ENCODE measurements at regions not wholly inside any gene's neighbourhood (a gene's known extent, or its start where the extent isn't known, plus 50 kb on each side); places are given as distances from the start of the nearest gene placed in this dataset.

- peaks cover 0 to 2% (median 0%) of the 10 kb centered on the region in 7 donors for H3K9me3 Mint-ChIP-seq
- H3K4me3 Mint-ChIP-seq, result no peak overlapping the region
- no peaks in the 10 kb centered on the region for H3K4me1 ChIP-seq (ENCODE audit: control insufficient read depth in 1 of 2, insufficient read depth in 2 of 2, low read length in 2 of 2)
- intact Hi-C loops (cut with micrococcal nuclease), result no loop called here
- H3K27me3 ChIP-seq (ENCODE audit: control insufficient read depth in 2 of 2, insufficient read depth in 2 of 2, low read length in 2 of 2), result no peaks in the 10 kb centered on the region
- H3K36me3 Mint-ChIP-seq, result no peaks in the 10 kb centered on the region
- DNase-seq, result no peak
- no peaks in the 10 kb centered on the region for H3K9me3 ChIP-seq (replicated peaks in 1 of 2; ENCODE audit: control insufficient read depth in 1 of 2, insufficient read depth in 1 of 2, low read length in 2 of 2)
- H3K36me3 ChIP-seq (replicated peaks in 1 of 2; ENCODE audit: control insufficient read depth in 1 of 2, insufficient read depth in 2 of 2, low read length in 2 of 2), result no peaks in the 10 kb centered on the region
- WGBS (ENCODE audit: insufficient coverage), result 86% methylated on average over 1 of the region's 1 CpG
- H3K79me2 ChIP-seq (ENCODE audit: insufficient read depth, low read length), result no peaks in the 10 kb centered on the region
- H3K4me2 ChIP-seq (replicated peaks; ENCODE audit: extremely low read depth, low read length, poor library complexity, severe bottlenecking), result no peak overlapping the region
- H2AFZ ChIP-seq (ENCODE audit: insufficient read depth, low read depth, low read length, poor library complexity, severe bottlenecking), result no peak overlapping the region
- no peak overlapping the region for H3K27ac ChIP-seq (ENCODE audit: low read depth in 1 of 2, low read length in 2 of 2)
- H3K27me3 Mint-ChIP-seq (ENCODE audit: low read depth in 3 of 3), result peaks cover 0 to 3% (median 2%) of the 10 kb centered on the region in 3 donors
- H4K20me1 ChIP-seq (ENCODE audit: insufficient read depth, low read length), result no peaks in the 10 kb centered on the region
- no peak overlapping the region for H3K4me3 ChIP-seq (replicated peaks in 1 of 3; ENCODE audit: low read depth in 2 of 3, low read length in 3 of 3)
- peaks cover 4% of the 10 kb centered on the region for H3K4me1 Mint-ChIP-seq
- H3K9ac ChIP-seq (ENCODE audit: insufficient read depth, low read length, poor library complexity, severe bottlenecking), result no peak overlapping the region
- no peak for TF ChIP-seq CTCF (IDR thresholded peaks at IDR 0.05)
- no peak overlapping the region for H3K27ac Mint-ChIP-seq
These were observed 169.5 kb upstream of the NTF3 start for GRCh38 chr12:5262450-5262849.

GRCh38 chr12:5262885-5263284 lies 169.0 kb upstream of the NTF3 start:
- no peak overlapping the region for H3K4me2 ChIP-seq (replicated peaks; ENCODE audit: extremely low read depth, low read length, poor library complexity, severe bottlenecking)
- Mint-ChIP-seq H3K36me3 (no peaks in the 10 kb centered on the region), H3K27ac (no peak overlapping the region), H3K4me1 (peaks cover 4% of the 10 kb centered on the region), H3K27me3 (ENCODE audit: low read depth in 3 of 3) (peaks cover 0 to 3% (median 0%) of the 10 kb centered on the region in 3 donors), H3K9me3 (peaks cover 0 to 2% (median 0%) of the 10 kb centered on the region in 7 donors), H3K4me3 (no peak overlapping the region)
- intact Hi-C loops (cut with micrococcal nuclease), result no loop called here
- H3K9me3 ChIP-seq (replicated peaks in 1 of 2; ENCODE audit: control insufficient read depth in 1 of 2, insufficient read depth in 1 of 2, low read length in 2 of 2), result no peaks in the 10 kb centered on the region
- no peak for DNase-seq
- no peak for TF ChIP-seq CTCF (IDR thresholded peaks at IDR 0.05)
- no peak overlapping the region for H2AFZ ChIP-seq (ENCODE audit: insufficient read depth, low read depth, low read length, poor library complexity, severe bottlenecking)
- no peaks in the 10 kb centered on the region for H3K4me1 ChIP-seq (ENCODE audit: control insufficient read depth in 1 of 2, insufficient read depth in 2 of 2, low read length in 2 of 2)
- no peaks in the 10 kb centered on the region for H4K20me1 ChIP-seq (ENCODE audit: insufficient read depth, low read length)
- no peak overlapping the region for H3K9ac ChIP-seq (ENCODE audit: insufficient read depth, low read length, poor library complexity, severe bottlenecking)
- no peaks in the 10 kb centered on the region for H3K36me3 ChIP-seq (replicated peaks in 1 of 2; ENCODE audit: control insufficient read depth in 1 of 2, insufficient read depth in 2 of 2, low read length in 2 of 2)
- H3K79me2 ChIP-seq (ENCODE audit: insufficient read depth, low read length), result no peaks in the 10 kb centered on the region
- no peak overlapping the region for H3K27ac ChIP-seq (ENCODE audit: low read depth in 1 of 2, low read length in 2 of 2)
- 0% methylated on average over 2 of the region's 2 CpGs for WGBS (ENCODE audit: insufficient coverage)
- no peaks in the 10 kb centered on the region for H3K27me3 ChIP-seq (ENCODE audit: control insufficient read depth in 2 of 2, insufficient read depth in 2 of 2, low read length in 2 of 2)
- H3K4me3 ChIP-seq (replicated peaks in 1 of 3; ENCODE audit: low read depth in 2 of 3, low read length in 3 of 3), result no peak overlapping the region
